ENCODE measurements at regions not wholly inside any gene's neighbourhood (a gene's known extent, or its start where the extent isn't known, plus 50 kb on each side); places are given as distances from the start of the nearest gene placed in this dataset.

GRCh38 chr5:174293006-174293405, 247.5 kb downstream of the NSG2 start:
- no peak for DNase-seq

- DNase-seq, result no peak
Measured at GRCh38 chr5:174293481-174293880, 248.0 kb downstream of the NSG2 start.

- DNase-seq, result no peak
Measured at GRCh38 chr5:174294891-174295620, 249.6 kb downstream of the NSG2 start.

GRCh38 chr5:174295702-174296436, 250.4 kb downstream of the NSG2 start:
- DNase-seq, result no peak

- DNase-seq, result no peak
Measured at GRCh38 chr5:174300118-174300940, 254.8 kb downstream of the NSG2 start.

- no peak for DNase-seq
Measured at GRCh38 chr5:174300941-174301761, 255.6 kb downstream of the NSG2 start.

GRCh38 chr5:174301848-174302625, 256.5 kb downstream of the NSG2 start:
- DNase-seq, result no peak

GRCh38 chr5:174303035-174303434, 257.5 kb downstream of the NSG2 start:
- no peak for DNase-seq

- DNase-seq, result no peak
Measured at GRCh38 chr5:174303437-174304045, 258.0 kb downstream of the NSG2 start.

- no peak for DNase-seq
Measured at GRCh38 chr5:174305241-174305681, 259.8 kb downstream of the NSG2 start.

GRCh38 chr5:174306345-174307030, 261.0 kb downstream of the NSG2 start:
- no peak for DNase-seq

GRCh38 chr5:174307031-174307408, 261.5 kb downstream of the NSG2 start:
- no peak for DNase-seq

GRCh38 chr5:174307656-174308271, 262.3 kb downstream of the NSG2 start:
- no peak for DNase-seq

- no peak for DNase-seq
Measured at GRCh38 chr5:174309131-174309795, 263.8 kb downstream of the NSG2 start.

GRCh38 chr5:174310243-174310642, 264.7 kb downstream of the NSG2 start:
- no peak for DNase-seq

GRCh38 chr5:174310706-174311105, 265.2 kb downstream of the NSG2 start:
- no peak for DNase-seq

GRCh38 chr5:174311121-174311520, 265.6 kb downstream of the NSG2 start:
- no peak for DNase-seq

GRCh38 chr5:174311531-174312269, 266.2 kb downstream of the NSG2 start:
- peak; percentile 30 for DNase-seq

- DNase-seq, result no peak
Measured at GRCh38 chr5:174312270-174312617, 266.7 kb downstream of the NSG2 start.
